Esophagus muscularis mucosa (tissue), 3 donors: ENCODE measurements at regions not wholly inside any gene's neighbourhood (a gene's known extent, or its start where the extent isn't known, plus 50 kb on each side); places are given as distances from the start of the nearest gene placed in this dataset.

Experiments used
- POLR2A ChIP-seq: fragments of 450-650 bp; IDR thresholded peaks from one replicate; pipeline ENCODE4 v1.6.1; 2017; ENCODE audit warnings: antibody characterized with exemption, moderate library complexity, mild to moderate bottlenecking, low read depth
- POLR2AphosphoS5 ChIP-seq, 2 donors: sonication (generic); formaldehyde crosslinking; IDR thresholded peaks; one replicate each; pipeline ENCODE4 v1.6.1; 2017; ENCODE audit warnings: antibody characterized with exemption in 2 of 2
- TF ChIP-seq, protein P1 (sequence below), 3 experiments: fragments of 200-600 bp in 2 of 3; fragments of 450-650 bp in 1 of 3; sonication (generic) in 2 of 3; IDR thresholded peaks; one replicate each; pipeline ENCODE4 v1.5.1; 2017 to 2019; ENCODE audit warnings: antibody characterized with exemption in 3 of 3, mild to moderate bottlenecking in 2 of 3, moderate library complexity in 1 of 3

DNA sequence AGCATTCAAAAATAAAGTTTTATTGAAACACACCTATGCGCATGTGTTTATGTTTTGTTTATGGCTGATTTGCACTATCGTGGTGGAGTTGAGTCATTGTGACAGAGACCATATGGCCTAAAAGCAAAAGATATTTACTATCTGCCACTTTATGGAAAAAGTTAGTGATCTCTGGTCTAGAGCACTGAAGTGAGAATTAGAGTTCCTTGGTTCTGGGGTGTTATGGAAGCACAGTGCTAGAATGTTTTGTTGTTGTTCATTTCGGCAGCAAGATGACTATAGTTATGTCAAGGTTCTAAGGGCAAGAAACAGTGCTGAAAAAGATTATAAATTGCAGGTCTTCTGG lies 416.5 kb downstream of the SLC4A3 start:
- TF ChIP-seq POLR2A (no peak), POLR2AphosphoS5 (IDR thresholded peaks at IDR 0.05) (no peak)
- TF ChIP-seq, protein P1, sequence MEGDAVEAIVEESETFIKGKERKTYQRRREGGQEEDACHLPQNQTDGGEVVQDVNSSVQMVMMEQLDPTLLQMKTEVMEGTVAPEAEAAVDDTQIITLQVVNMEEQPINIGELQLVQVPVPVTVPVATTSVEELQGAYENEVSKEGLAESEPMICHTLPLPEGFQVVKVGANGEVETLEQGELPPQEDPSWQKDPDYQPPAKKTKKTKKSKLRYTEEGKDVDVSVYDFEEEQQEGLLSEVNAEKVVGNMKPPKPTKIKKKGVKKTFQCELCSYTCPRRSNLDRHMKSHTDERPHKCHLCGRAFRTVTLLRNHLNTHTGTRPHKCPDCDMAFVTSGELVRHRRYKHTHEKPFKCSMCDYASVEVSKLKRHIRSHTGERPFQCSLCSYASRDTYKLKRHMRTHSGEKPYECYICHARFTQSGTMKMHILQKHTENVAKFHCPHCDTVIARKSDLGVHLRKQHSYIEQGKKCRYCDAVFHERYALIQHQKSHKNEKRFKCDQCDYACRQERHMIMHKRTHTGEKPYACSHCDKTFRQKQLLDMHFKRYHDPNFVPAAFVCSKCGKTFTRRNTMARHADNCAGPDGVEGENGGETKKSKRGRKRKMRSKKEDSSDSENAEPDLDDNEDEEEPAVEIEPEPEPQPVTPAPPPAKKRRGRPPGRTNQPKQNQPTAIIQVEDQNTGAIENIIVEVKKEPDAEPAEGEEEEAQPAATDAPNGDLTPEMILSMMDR (IDR thresholded peaks at IDR 0.05) = no peak
